Central memory CD4-positive, alpha-beta T cell (primary cell): ENCODE measurements at regions not wholly inside any gene's neighbourhood (a gene's known extent, or its start where the extent isn't known, plus 50 kb on each side); places are given as distances from the start of the nearest gene placed in this dataset.

Experiments
- DNase-seq: peaks from one replicate; pipeline ENCODE4 v3.0.0; 2022

DNA sequence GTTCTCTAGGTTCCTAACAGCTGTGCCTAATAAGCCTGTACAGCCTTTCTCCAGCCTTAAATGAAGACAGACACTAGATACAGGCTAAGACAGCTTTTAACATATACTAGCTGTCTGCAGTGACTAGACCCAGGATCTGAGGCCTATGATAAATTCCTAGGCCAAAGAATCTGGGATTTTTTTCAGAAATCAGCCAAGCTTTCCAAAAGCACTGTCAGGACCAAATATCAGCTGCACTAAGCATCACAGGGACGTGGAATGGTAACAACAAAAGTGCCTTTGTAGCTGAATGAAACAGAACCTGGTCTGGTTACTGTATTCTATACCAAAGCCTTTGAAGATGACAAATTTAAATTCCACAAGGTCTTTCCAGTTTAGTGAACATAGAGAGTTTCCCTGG, 77.9 kb upstream of the DOCK9 start:
- DNase-seq = no peak

DNA sequence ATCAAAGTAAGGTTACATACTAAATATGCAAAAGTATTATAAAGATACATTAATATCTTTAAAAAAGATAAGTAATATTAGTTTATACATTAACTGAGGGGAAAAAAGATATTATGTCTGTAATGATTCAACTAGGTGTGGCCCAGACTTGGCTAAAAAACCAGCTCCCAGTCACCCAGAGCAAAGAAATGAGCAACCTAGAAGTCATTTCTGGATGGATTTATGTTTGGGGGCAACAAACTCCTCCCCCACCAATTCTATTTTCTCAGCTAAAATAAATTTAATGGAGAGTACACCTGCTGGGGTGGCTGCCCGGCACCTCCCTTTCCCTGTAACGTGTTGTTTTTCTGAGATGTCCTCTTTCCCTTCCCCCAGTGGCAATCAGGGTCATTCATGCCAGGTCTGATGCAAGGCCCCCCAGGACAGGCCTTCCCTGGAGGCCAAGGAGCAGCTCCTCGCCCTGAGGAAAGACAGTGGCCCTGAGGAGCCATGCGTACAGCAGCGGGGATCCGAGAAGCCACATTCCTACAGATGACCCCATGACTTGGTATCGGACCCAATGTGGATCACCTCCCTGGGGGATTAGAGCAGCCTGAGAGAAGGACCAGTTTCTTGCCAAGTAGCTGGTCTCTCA, 78.6 kb upstream of the DOCK9 start:
- no peak for DNase-seq

DNA sequence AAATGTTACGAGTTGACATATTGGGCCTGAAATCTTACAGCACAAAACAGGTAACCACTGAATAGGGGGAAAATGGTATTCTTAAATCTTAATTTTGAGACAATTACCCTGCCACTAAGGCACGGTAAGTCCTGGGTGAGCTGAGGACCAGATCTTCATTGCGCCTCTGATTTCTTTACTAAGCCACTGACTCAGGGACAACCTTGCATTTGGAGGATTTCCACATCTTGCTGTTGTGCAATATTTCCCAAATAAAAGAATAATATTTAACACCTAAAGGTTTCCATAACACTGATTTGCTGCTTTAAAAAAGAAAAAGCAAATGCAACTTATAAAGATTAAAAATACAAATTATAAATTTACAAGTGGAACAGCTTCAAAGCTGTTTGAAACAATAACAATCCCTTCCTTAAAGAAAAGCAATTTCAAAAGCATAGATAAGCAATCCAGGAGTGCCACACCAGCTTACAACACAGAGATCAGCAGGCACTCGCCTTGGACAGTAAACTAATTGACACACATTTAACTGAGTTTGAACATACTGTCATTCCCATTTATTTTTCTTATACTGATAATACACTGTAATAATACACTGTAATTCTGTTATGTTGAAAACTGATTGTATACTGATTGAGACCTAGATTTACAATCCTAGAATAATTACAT, 79.6 kb upstream of the DOCK9 start:
- DNase-seq = no peak

DNA sequence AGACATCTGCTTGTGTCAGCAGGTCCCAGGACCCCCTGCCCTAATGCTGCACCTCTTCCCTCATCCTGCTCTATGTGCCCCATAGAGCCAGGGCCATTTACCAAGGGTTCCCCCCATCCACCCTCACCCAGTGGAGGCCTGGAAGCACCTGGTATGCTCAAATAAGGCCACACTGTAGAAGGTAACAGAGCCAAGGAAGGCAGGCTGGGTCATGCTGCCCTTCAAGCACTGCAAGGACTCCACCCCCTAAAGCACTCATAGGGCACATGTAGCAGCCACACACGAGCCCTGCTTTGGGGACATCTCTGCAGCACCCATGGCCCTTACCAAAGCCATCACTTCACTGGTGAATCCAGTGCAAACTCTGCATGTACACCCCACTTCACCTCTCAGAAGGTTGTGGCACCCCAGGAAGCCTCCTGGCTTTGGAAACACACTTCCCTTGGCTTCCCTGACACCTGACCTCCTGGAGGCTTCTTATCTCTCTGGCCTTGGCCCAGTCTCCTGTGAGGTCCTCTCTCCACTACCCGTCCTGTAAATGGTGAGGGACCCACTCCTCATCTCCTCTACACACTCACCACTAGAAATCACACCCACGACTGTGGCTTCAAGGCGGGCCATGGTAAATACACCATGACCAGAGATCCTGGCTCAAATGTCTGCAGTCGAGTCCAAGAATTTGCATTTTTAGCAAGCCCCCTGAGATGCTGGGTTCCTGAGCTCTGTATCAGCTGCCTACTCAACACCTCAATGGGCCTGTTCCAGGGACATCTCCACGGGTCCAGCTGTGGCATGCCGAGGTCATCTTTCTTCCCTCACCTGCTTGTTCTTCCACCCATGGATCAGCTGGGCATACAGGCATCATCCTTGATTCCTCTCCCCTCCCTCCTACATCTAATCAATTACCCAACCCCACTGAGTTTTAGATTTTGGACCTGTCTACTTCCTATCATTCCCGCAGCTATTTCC, 80.9 kb upstream of the DOCK9 start:
- no peak for DNase-seq

DNA sequence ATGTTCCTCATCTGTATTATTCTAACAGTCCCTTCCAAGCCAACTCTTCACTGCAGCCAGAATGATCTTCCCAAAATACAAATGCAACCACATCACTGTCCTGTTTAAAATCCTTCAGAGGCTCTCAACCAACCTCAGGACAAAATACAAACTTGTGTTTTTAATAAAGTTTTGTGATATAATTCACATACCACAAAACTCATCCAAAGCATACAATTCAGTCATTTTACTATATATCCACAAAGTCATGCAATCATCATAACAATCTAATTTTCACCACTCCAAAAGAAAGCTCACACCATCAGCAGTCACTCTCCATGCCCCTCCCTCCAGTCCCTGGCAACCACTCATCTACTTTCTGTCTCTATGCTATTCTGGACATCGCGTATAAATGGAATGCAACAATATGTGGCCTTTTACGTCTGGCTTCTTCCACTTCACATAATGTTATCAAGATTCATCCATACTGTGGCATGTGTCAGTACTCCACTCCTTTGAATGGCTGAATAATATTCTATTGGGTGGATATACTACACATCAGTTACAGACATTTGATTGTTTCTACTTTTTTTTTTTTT, 81.7 kb upstream of the DOCK9 start:
- DNase-seq = no peak

DNA sequence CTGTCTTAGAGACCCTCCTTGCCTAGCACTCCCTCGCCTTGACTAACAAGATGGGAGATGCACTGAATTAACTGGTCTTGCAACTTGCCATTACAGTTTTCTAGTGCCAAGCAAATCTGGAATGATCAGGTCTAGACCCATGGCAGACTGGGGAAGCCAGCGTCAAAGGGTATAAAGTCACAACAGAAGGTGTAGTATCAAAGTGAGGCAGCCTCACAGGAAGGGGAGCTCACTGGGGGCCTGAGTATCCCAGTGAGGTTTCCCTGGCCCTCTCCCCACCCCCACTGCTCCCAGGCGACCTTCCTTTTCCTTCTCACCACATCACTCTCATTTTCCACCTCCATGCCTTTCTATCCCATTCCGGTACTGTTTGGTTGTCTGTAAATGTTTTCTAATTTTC, 83.5 kb upstream of the DOCK9 start:
- DNase-seq = no peak

DNA sequence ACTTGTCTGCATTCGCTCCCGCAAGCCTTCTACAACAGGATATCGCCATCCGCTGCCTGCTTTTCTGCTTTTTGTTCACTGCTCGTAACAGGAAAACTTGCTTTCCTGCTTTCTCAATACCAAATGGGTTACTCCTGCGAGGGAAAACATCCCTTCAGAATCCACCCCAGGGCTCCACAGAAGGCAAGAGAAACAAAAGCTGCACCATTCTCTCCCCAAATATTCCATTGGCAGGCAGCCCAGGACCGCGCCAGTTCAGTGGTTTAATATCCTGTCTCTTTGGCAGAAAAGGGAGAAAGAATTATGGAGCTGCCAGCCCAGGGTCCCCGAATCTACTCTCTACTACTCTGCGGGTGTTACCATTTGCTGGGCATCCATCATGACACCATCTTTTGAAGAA, 84.7 kb upstream of the DOCK9 start:
- DNase-seq = no peak

DNA sequence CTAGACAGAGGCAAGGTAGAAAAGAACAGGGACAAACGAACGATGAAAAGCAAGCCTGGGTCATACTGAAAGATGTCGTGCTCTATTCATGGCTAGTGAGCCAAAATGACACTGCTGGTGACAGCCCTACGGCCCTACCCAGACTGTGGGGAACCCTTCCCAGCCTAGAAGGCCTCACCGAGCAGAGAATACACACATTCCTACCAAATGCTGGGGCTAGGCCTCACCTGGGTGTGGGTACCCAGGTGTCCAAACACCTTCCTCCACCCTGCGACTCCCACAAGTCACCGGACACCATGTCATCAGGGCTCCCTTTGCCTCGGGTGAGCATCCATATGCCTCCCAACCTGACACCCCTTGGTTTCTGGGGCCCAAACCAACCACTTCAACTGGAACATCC, 85.3 kb upstream of the DOCK9 start:
- DNase-seq = no peak

DNA sequence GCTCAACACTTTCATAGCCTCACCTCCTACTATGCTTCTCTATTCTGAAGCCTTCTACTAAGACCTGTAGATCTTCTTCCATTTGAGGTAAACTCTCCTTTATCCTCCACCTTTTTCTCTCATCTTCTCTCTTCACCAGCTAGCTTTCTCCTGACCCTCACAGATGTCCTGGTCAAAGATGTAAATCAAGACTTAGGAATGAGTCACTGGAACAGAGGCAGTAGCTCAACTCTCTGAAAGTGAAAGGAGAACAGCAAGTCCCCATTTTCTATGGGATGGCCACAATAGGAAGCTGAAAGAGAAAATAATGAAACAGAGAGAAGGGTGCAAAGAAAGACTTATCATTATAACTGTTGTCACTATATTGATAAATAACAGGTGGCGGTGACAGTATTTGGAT, 86.1 kb upstream of the DOCK9 start:
- no peak for DNase-seq

DNA sequence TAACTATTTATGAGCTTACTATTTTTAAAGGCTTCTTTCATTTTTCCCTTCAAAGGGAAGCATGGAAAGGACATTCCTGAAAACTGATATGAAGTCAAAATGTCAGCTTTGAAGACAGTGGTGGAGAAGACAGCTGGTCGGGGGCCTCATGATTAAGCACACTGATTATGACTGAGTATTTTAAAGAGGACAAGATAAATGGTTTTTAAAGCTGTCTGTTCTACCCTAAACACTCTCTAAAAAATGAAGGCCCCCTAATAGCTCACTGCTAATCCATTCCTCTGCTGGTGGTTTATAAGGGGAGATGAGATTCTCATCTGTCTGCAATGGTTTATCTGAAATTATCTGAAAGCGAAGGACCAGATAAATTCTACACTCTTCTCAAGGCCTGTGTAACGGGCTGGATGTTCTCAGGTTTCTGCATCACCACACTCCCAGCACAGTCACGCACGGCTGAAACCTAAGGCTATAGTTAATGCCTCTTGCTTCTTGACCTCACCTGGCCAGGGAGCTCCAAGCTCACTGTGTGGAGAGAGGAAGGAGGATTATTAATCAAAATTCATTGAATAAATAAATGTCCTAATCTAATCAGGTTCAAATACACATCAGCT, 86.9 kb upstream of the DOCK9 start:
- DNase-seq = no peak

DNA sequence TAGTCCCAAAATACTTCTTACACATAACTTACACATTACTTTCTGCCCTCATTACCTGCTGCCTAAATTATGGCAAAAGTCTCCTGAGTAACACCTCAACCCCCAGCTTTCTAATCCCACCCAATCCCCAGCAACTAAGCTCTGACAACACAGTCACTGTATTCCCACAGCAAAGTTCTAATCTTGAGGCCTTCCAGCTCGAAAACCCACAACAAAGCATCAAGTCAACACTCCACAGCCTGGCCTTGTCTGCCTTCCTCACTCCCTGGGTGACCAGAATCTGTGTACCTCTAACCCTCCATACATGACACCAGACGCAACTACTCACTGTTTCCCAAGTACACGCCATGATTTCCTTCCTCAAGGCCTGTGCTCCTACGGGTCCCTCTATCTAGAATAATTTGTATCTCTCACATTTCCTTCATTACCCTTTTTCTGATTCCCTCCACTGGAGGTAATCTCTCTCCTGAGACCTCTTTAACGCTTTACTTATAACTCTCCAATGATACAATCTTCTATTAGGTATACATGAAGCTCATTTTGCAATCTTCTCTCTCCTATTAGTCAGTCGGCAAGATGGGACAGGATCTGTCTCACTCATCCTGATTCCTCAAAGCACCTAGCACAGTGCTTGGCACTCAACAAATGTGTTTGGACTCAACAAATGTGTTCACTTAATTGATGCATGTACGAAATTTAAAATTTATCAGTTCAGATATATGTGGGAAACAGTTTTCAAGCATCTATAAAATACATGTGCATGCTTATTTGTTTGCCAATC, 87.6 kb upstream of the DOCK9 start:
- DNase-seq = no peak

DNA sequence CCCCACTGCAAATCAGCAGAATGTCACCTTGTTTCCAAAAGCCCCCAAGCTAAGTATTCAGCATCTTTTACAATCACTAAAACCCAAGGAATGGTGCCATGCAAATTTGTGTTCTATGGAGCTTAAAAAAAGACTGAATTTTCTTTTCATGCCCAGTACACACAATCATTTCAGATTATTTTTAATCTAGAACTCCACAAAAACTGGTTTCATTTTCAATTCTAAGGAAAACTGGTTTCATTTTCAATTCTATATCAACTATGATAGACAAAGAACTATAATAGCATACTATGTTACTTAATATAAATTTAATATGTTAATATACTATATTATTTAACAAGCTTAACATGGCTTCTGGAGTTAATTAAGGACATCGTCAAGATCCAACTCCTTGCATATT, 88.4 kb upstream of the DOCK9 start:
- no peak for DNase-seq

DNA sequence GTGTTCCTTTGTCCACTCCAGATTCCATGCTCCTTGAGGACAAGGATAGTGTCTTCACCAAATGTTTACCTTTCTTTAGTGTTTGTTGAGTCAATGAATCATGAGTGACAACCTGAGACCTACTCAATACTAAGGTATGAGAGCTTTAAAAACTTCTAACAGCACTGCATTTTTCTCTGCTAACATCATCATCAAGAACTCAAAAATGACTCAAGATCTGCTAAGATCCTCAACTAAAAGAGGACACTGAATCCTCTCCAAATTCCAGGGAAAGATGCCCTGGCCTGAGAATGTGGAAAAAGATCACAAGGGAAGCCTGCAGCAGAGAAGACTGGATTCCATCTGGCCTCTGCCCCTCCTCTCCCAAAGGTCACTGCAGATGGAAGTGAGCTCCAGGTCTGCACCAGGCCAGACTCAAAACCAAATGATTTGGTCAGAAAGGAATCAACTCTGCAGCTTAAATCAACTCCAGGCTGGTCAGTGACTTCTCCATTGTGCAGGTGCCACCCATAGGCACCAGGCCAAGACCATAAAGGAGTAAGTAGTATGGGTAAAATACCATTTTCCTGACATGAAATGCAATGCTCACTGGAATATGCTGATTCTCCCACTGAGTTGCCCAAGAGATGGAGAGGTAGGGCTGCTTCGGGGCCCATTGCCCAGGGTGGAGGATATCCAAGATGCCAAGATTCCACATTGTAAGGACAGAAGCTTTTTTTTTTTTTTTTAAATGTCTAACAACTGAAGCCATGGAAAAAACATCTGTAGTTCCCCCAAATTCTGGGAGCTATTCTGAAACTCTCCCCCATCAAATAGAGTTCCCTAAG, 89.5 kb upstream of the DOCK9 start:
- no peak for DNase-seq

DNA sequence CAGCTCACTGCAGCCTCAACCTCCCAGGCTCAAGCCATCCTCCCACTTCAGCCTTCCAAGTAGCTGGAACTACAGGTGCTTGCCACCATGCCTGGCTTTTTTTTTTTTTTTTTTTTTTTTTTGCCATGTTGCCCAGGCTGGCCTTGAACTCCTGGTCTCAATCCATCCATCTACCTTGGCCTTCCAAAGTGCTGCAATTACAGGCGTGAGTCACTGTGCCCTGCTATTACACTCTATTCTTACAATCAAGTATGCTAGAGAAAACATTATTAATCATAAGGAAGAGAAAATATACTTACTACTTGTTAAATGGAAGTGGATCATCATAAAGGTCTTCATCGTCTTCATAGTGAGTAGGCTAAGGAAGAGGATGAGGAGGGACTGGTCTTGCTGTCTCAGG, 93.3 kb upstream of the DOCK9 start:
- no peak for DNase-seq

DNA sequence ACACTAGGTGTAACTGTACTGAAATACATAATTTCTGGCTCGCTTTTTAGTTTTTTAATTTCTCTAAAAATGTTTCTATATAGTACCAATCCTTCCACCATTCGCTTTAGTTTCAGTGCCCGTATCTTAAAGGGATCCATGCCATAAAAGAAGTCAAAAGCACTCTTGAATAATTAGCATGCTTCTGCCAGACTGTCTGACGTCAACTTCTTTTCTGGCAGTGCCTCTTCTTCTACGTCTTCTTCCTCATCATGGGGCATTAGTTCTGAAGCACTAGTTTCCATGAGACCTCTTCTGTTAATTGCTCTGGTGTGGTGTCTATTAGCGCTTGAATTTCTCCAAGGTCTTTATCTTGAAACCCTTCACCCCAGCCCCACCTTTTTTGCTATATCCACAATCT, 93.8 kb upstream of the DOCK9 start:
- DNase-seq = no peak

DNA sequence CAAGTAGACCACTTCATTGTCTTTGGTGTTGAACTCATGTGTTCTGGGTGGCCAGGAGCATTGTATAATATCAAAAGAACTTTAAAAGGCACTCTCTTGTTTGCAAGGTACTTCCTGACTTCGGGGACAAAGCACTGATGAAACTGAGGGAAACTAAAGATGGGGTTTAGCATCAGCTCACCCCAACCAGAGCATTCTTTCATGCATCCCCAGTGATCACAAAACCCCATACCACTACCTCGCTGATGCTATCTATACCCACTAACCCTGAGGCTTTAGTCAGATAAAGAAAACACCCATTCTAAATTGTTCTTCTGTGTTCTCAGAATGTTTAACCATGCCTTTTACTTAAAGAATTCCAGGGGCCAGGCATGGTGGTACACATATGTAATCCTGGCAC, 94.5 kb upstream of the DOCK9 start:
- DNase-seq = no peak

DNA sequence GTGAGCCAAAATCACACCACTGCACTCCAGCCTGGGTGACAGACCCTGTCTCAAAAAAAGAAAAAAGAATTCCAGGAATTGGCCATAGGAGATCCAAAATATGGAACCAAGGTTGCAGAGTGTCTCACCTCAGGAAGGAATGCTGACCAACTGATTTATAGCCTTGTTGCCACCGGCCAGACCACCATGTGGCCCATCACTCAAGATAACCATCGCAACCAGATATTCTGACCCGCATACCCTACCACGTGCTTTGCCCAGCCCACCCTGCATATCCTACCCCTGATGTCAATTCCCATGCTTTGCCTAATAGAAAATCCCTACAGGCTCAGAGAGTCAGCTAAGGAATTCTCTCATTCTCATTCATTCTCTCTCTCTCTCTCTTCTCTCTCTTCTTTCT, 95.1 kb upstream of the DOCK9 start:
- no peak for DNase-seq

DNA sequence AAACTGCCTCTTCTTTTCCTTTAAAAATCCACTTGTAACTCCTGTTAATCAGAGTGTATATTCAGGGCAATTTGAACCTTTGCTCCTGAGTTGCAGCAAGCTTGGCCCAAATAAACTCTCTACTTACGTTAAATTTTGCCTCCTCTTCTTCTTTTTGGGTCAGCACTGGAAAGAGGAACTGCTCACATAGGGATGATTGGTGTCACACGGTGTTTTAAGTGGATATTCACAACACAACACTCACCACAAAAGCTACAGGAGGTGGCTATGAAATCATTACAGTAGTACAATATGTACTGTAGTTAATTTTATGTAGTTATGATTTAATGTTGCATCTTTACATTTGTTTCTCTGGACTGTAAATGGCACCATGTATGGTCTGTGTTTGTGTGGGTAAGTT, 96.8 kb upstream of the DOCK9 start:
- DNase-seq = no peak

DNA sequence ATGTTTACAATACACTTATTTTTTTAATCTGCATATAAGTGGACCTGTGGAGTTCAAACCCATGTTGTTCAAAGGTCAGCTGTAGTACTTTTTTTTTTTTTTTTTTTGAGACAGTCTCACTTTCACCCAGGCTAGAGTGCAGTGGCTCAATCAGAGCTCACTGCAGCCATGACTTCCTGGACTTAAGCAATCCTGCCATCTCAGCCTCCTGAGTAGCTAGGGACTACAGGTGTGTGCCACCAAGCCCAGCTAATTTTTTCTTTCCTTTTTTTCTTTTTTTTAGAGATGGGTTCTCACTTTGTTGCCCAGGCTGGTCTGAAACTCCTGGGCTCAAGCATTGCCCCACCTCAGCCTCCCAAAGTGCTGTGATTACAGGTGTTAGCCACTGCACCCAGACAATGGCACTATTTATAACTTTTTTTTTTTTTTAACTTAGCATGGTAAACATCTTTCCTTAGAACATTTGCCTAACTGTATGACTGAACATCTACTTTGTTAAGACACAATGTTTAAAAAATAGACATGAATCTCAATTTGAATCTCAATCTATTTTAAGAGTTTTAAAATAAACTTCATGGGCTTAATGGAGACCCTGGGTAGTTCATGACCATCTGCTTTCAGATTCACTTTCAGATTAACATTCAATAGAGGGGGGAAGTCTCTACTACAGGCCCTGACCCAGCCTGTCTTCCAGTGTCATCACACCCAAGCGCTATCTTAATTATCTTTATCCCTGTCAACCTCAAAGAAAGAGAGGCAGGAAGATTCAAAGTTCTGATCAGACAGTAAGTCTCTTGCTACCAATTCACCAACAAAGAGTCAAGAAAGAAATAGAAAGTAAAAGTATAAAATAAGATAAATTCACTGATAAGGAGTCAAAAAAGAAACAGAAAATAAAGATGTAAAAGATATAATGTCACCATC, 97.7 kb upstream of the DOCK9 start:
- peak; percentile 60 for DNase-seq
